IMR-90 (cell line): ENCODE measurements at regions not wholly inside any gene's neighbourhood (a gene's known extent, or its start where the extent isn't known, plus 50 kb on each side); places are given as distances from the start of the nearest gene placed in this dataset.

Experiments used
- ATAC-seq: fragments of 200-7000 bp; cut with Tn5 transposase; 2 replicates; pipeline ENCODE4 v1.9.1; 2020; ENCODE audit warnings: low read depth, mild to moderate bottlenecking, moderate library complexity
- BruUV-seq: library from RNA; stranded (reverse); fragments of 400-500 nt; replicated peaks from 2 replicates; lab custom pipeline; 2021; lab: Mats Ljungman, UMichigan
- CTCF ChIA-PET: fragments of 300-600 bp; formaldehyde crosslinking; extraction: SDS; loops from one replicate; lab custom pipeline; 2021; ENCODE audit warnings: antibody characterized with exemption; lab: Yijun Ruan, JAX
- POLR2A ChIA-PET: fragments of 300-600 bp; sonication (Branson Sonifier 250); formaldehyde crosslinking; loops from one replicate; lab custom pipeline; 2022; ENCODE audit warnings: antibody characterized with exemption; ENCODE audit not compliant: unreplicated experiment; lab: Charles Lee
- DNase-seq: peaks from one replicate; pipeline ENCODE4 v3.0.0; 2013
- H2AFZ ChIP-seq: replicated peaks from 2 replicates; pipeline ENCODE3; 2013; ENCODE audit warnings: low read length, mild to moderate bottlenecking; ENCODE audit not compliant: poor library complexity
- H2AK5ac ChIP-seq: 2 replicates; pipeline ENCODE4 v1.6.1; 2013; ENCODE audit warnings: low read depth, low read length, inconsistent platforms
- H2AK9ac ChIP-seq: replicated peaks from 2 replicates; pipeline ENCODE3; 2013; ENCODE audit warnings: mild to moderate bottlenecking, low read depth, low read length, moderate library complexity; ENCODE audit not compliant: poor library complexity
- H2BK120ac ChIP-seq: 2 replicates; pipeline ENCODE4 v1.6.1; 2013; ENCODE audit warnings: low read depth, low read length, inconsistent platforms
- H2BK15ac ChIP-seq: 3 replicates; pipeline ENCODE4 v1.6.1; 2013; ENCODE audit warnings: low read depth, low read length, inconsistent platforms
- H2BK20ac ChIP-seq: 2 replicates; pipeline ENCODE4 v1.6.1; 2013; ENCODE audit warnings: low read depth, mild to moderate bottlenecking, inconsistent platforms, low read length, moderate library complexity
- H2BK5ac ChIP-seq: 2 replicates; pipeline ENCODE4 v1.6.1; 2013; ENCODE audit warnings: mild to moderate bottlenecking, low read depth, low read length, inconsistent platforms; ENCODE audit not compliant: poor library complexity, severe bottlenecking
- H3K14ac ChIP-seq: replicated peaks from 2 replicates; pipeline ENCODE4 v1.6.1; 2013; ENCODE audit warnings: low read depth, low read length, inconsistent platforms
- H3K18ac ChIP-seq: 2 replicates; pipeline ENCODE4 v1.6.1; 2013; ENCODE audit warnings: low read depth, low read length, control low read depth
- H3K23ac ChIP-seq: 2 replicates; pipeline ENCODE4 v1.6.1; 2013; ENCODE audit warnings: low read depth, low read length, inconsistent platforms
- H3K27ac ChIP-seq: 2 replicates; pipeline ENCODE4 v1.5.1; 2013; ENCODE audit warnings: mild to moderate bottlenecking, control low read depth, low read length; ENCODE audit not compliant: insufficient read depth
- H3K27me3 ChIP-seq: 2 replicates; pipeline ENCODE4 v1.6.1; 2013; ENCODE audit warnings: low read length; ENCODE audit not compliant: control insufficient read depth, insufficient read depth
- H3K36me3 ChIP-seq: 2 replicates; pipeline ENCODE4 v1.6.1; 2013; ENCODE audit warnings: low read length, mixed read lengths; ENCODE audit not compliant: control insufficient read depth, insufficient read depth
- H3K4ac ChIP-seq: 2 replicates; pipeline ENCODE4 v1.6.1; 2013; ENCODE audit warnings: low read depth, low read length, inconsistent platforms
- H3K4me1 ChIP-seq: 2 replicates; pipeline ENCODE4 v1.6.1; 2013; ENCODE audit warnings: low read length, mixed read lengths; ENCODE audit not compliant: control insufficient read depth, insufficient read depth
- H3K4me2 ChIP-seq: 2 replicates; pipeline ENCODE4 v1.6.1; 2013; ENCODE audit warnings: low read depth, mild to moderate bottlenecking, control low read depth, low read length, moderate library complexity
- H3K4me3 ChIP-seq: 2 replicates; pipeline ENCODE4 v1.5.1; 2013; ENCODE audit warnings: low read depth, mild to moderate bottlenecking, control low read depth, low read length, moderate library complexity; ENCODE audit not compliant: insufficient read depth
- H3K56ac ChIP-seq: 2 replicates; pipeline ENCODE4 v1.6.1; 2013; ENCODE audit warnings: low read length, inconsistent platforms; ENCODE audit not compliant: insufficient read depth; ENCODE audit errors: extremely low read depth
- H3K79me1 ChIP-seq, 2 experiments: 2 replicates each; pipeline ENCODE4 v1.6.1; 2013; ENCODE audit warnings: low read length in 2 of 2, inconsistent platforms in 1 of 2, low read depth in 1 of 2
- H3K9ac ChIP-seq: 2 replicates; pipeline ENCODE4 v1.6.1; 2013; ENCODE audit warnings: low read depth, low read length, control low read depth
- H3K9me1 ChIP-seq: 2 replicates; pipeline ENCODE4 v1.6.1; 2013; ENCODE audit warnings: low read length, inconsistent platforms; ENCODE audit not compliant: insufficient read depth
- H3K9me3 ChIP-seq: 2 replicates; pipeline ENCODE4 v1.6.1; 2013; ENCODE audit warnings: low read length; ENCODE audit not compliant: control insufficient read depth, insufficient read depth
- H4K20me1 ChIP-seq: 2 replicates; pipeline ENCODE4 v1.6.1; 2013; ENCODE audit warnings: low read length, inconsistent platforms; ENCODE audit not compliant: insufficient read depth
- H4K5ac ChIP-seq: 2 replicates; pipeline ENCODE4 v1.6.1; 2013; ENCODE audit warnings: mild to moderate bottlenecking, low read depth, low read length, control low read depth
- H4K8ac ChIP-seq, 2 experiments: 2 replicates each; pipeline ENCODE4 v1.6.1; 2013; ENCODE audit warnings: low read depth in 2 of 2, low read length in 2 of 2, control low read depth in 1 of 2, inconsistent platforms in 1 of 2
- H4K91ac ChIP-seq: 2 replicates; pipeline ENCODE4 v1.6.1; 2013; ENCODE audit warnings: low read depth, low read length, inconsistent platforms; ENCODE audit not compliant: insufficient read depth
- BHLHE40 ChIP-seq: fragments of 150-350 bp; IDR thresholded peaks from 2 replicates; pipeline ENCODE4 v1.6.1; 2016; ENCODE audit warnings: mild to moderate bottlenecking, low read depth, low read length
- CHD1 ChIP-seq: IDR thresholded peaks from 2 replicates; pipeline ENCODE4 v1.6.1; 2012; ENCODE audit warnings: low read depth, low read length, improper control_type of control experiment
- MAFK ChIP-seq: IDR thresholded peaks from 2 replicates; pipeline ENCODE4 v1.6.1; 2012; ENCODE audit warnings: low read depth, low read length, improper control_type of control experiment
- MAZ ChIP-seq: IDR thresholded peaks from 2 replicates; pipeline ENCODE4 v1.6.1; 2012; ENCODE audit warnings: low read depth, mild to moderate bottlenecking, low read length, improper control_type of control experiment, moderate library complexity, borderline replicate concordance
- NFE2L2 ChIP-seq: fragments of 150-350 bp; IDR thresholded peaks from 2 replicates; pipeline ENCODE4 v1.6.1; 2016; ENCODE audit warnings: low read depth, mild to moderate bottlenecking, low read length
- RCOR1 ChIP-seq: IDR thresholded peaks from 2 replicates; pipeline ENCODE4 v1.6.1; 2012; ENCODE audit warnings: mild to moderate bottlenecking, low read length, improper control_type of control experiment; ENCODE audit not compliant: insufficient replicate concordance
- RFX5 ChIP-seq: IDR thresholded peaks from 2 replicates; pipeline ENCODE4 v1.8.0; 2012; ENCODE audit warnings: low read depth, mild to moderate bottlenecking, low read length, moderate library complexity
- SMC3 ChIP-seq: fragments of 150-350 bp; IDR thresholded peaks from 2 replicates; pipeline ENCODE4 v1.6.1; 2016; ENCODE audit warnings: low read depth, mild to moderate bottlenecking, antibody characterized with exemption, low read length, moderate library complexity
- WGBS, 2 experiments: methylation state at CpG; one replicate each; pipeline versions ENCODE4 v1.1.5 to v1.1.7; 2013; ENCODE audit warnings: missing lambda C conversion rate in 2 of 2; ENCODE audit not compliant: insufficient read length in 1 of 2; ENCODE audit errors: extremely low coverage in 2 of 2; 5-methylcytosine and 5-hydroxymethylcytosine counted together
- dilution Hi-C: fragments of 300-500 bp; cut with HindIII; formaldehyde crosslinking; loops from one replicate; pipeline ENCODE4 v1.14.3; 2018; ENCODE audit warnings: low sequenced_read_pairs; ENCODE audit not compliant: unreplicated experiment
- in situ Hi-C: fragments of 300-500 bp; cut with MboI; formaldehyde crosslinking; loops from 3 replicates; pipeline ENCODE4 v1.14.3; 2019; ENCODE audit warnings: low sequenced_read_pairs, inconsistent platforms, mixed read lengths
- intact Hi-C: fragments of 100-400 bp; cut with micrococcal nuclease; formaldehyde crosslinking; loops from 2 replicates; pipeline ENCODE4 v1.10.0; 2022
- TF ChIP-seq, protein P1 (sequence below): fragments of 150-350 bp; IDR thresholded peaks from 2 replicates; pipeline ENCODE4 v1.6.1; 2016; ENCODE audit warnings: low read depth, mild to moderate bottlenecking, low read length, moderate library complexity, borderline replicate concordance
- TF ChIP-seq, protein P2 (sequence below): fragments of 150-350 bp; IDR thresholded peaks from 2 replicates; pipeline ENCODE4 v1.6.1; 2017; ENCODE audit warnings: mild to moderate bottlenecking, antibody characterized with exemption, low read length, low read depth

DNA sequence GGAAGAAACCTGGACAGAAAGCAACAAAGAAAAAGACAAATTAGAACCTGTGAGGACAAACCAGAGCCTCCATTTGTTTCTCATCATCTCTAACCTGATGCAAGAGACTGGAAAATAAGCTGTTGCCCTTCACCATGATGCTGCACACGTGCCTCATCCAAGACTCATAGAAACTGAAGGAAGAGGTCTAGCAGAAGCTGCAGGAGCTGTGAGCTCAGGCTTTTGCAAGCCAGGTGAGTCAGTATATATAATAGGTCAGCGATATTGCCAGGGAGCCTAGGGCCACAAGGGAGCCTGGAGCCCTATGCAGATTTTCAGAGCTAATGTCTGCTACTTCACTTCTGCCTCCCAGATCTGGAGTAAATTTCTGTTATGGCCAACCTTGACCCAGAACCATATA lies 163.1 kb downstream of the LNPK start:
- Histone ChIP-seq H3K4me2 (no peak overlapping the region), H3K56ac (no peak overlapping the region), H4K8ac (no peak overlapping the region), H3K27ac (no peak overlapping the region), H3K9me3 (no peaks in the 10 kb centered on the region), H2AK5ac (no peak overlapping the region), H2BK20ac (peak overlapping the region; percentile 3; the same call in 1 of the 2 replicates), H3K4me3 (no peak overlapping the region), H3K18ac (no peak overlapping the region), H3K4me1 (peaks cover 3% of the 10 kb centered on the region; the same call in 1 of the 2 replicates), H3K23ac (no peak overlapping the region), H4K20me1 (no peaks in the 10 kb centered on the region), H2BK15ac (no peak overlapping the region), H2AK9ac (no peak overlapping the region), H4K91ac (no peak overlapping the region), H2BK5ac (no peak overlapping the region), H3K4ac (no peak overlapping the region), H3K79me1 (no peaks in the 10 kb centered on the region), H3K14ac (no peak overlapping the region), H2BK120ac (no peak overlapping the region), H3K9ac (no peak overlapping the region), H3K27me3 (no peaks in the 10 kb centered on the region), H4K5ac (no peak overlapping the region), H3K36me3 (no peaks in the 10 kb centered on the region), H3K9me1 (peaks cover 6% of the 10 kb centered on the region), H2AFZ (no peak overlapping the region)
- CTCF ChIA-PET = interaction anchor here (0.5 kb wide), 1 partner anchor 126 kb away, joined by 3 read pairs; no protein-coding TSS in a partner anchor
- intact Hi-C loops (no loop called here), in situ Hi-C loops (no loop called here), dilution Hi-C loops (no loop called here)
- DNase-seq (no peak), ATAC-seq (no peak)
- TF ChIP-seq, protein P1, sequence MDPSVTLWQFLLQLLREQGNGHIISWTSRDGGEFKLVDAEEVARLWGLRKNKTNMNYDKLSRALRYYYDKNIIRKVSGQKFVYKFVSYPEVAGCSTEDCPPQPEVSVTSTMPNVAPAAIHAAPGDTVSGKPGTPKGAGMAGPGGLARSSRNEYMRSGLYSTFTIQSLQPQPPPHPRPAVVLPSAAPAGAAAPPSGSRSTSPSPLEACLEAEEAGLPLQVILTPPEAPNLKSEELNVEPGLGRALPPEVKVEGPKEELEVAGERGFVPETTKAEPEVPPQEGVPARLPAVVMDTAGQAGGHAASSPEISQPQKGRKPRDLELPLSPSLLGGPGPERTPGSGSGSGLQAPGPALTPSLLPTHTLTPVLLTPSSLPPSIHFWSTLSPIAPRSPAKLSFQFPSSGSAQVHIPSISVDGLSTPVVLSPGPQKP = no peak
- TF ChIP-seq BHLHE40 (no peak), RCOR1 (no peak), CHD1 (no peak), NFE2L2 (no peak), MAFK (no peak), RFX5 (no peak), SMC3 (no peak), MAZ (no peak)
- TF ChIP-seq, protein P2, sequence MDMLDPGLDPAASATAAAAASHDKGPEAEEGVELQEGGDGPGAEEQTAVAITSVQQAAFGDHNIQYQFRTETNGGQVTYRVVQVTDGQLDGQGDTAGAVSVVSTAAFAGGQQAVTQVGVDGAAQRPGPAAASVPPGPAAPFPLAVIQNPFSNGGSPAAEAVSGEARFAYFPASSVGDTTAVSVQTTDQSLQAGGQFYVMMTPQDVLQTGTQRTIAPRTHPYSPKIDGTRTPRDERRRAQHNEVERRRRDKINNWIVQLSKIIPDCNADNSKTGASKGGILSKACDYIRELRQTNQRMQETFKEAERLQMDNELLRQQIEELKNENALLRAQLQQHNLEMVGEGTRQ = no peak
- WGBS, 2 experiments = no CpG with 5 or more reads among the region's 2 CpGs
- BruUV-seq = no TSS peak
- POLR2A ChIA-PET = no interaction called here
